Calu3 (cell line): ENCODE measurements at regions not wholly inside any gene's neighbourhood (a gene's known extent, or its start where the extent isn't known, plus 50 kb on each side); places are given as distances from the start of the nearest gene placed in this dataset.

Experiments
- BruUV-seq: library from RNA; stranded (reverse); fragments of 400-500 nt; replicated peaks from 2 replicates; lab custom pipeline; 2021; lab: Mats Ljungman, UMichigan
- CTCF ChIA-PET: fragments of 300-600 bp; sonication (Branson Sonifier 250); formaldehyde crosslinking; loops from one replicate; lab custom pipeline; 2022; ENCODE audit warnings: antibody characterized with exemption; lab: Charles Lee
- DNase-seq: peaks from one replicate; pipeline ENCODE4 v3.0.0; 2022
- H3K27ac Mint-ChIP-seq: one replicate; pipeline ENCODE4 v1.8.0; 2022; ENCODE audit warnings: mixed read lengths; ENCODE audit not compliant: unreplicated experiment
- H3K27me3 Mint-ChIP-seq: one replicate; pipeline ENCODE4 v1.8.0; 2022; ENCODE audit warnings: mixed read lengths; ENCODE audit not compliant: unreplicated experiment
- H3K36me3 Mint-ChIP-seq: one replicate; pipeline ENCODE4 v1.8.0; 2022; ENCODE audit warnings: mild to moderate bottlenecking, moderate library complexity, mixed read lengths; ENCODE audit not compliant: insufficient read depth, unreplicated experiment
- H3K4me1 Mint-ChIP-seq: one replicate; pipeline ENCODE4 v1.8.0; 2022; ENCODE audit warnings: mild to moderate bottlenecking, low read depth, mixed read lengths; ENCODE audit not compliant: unreplicated experiment
- H3K4me3 Mint-ChIP-seq: one replicate; pipeline ENCODE4 v1.8.0; 2022; ENCODE audit warnings: mild to moderate bottlenecking, low read depth, moderate library complexity, mixed read lengths; ENCODE audit not compliant: unreplicated experiment
- H3K9me3 Mint-ChIP-seq: one replicate; pipeline ENCODE4 v1.8.0; 2022; ENCODE audit warnings: low read depth, mixed read lengths; ENCODE audit not compliant: unreplicated experiment
- CTCF ChIP-seq: fragments of 200-600 bp; IDR thresholded peaks from one replicate; pipeline ENCODE4 v1.8.0; 2022; ENCODE audit warnings: antibody characterized with exemption; ENCODE audit not compliant: unreplicated experiment
- intact Hi-C: fragments of 100-400 bp; cut with micrococcal nuclease; formaldehyde crosslinking; loops from one replicate; pipeline ENCODE4 v1.10.0; 2022; ENCODE audit not compliant: unreplicated experiment

- Mint-ChIP-seq H3K9me3 (peaks cover 15% of the 10 kb centered on the region), H3K27me3 (no peaks in the 10 kb centered on the region), H3K4me1 (no peaks in the 10 kb centered on the region), H3K36me3 (no peaks in the 10 kb centered on the region), H3K4me3 (no peak overlapping the region), H3K27ac (no peak overlapping the region)
- no TSS peak for BruUV-seq
- intact Hi-C loops, result no loop called here
- CTCF ChIA-PET, result no interaction called here
- DNase-seq, result no peak
- no peak for TF ChIP-seq CTCF
These were observed 257.5 kb downstream of the CDH11 start for GRCh38 chr16:64864232-64864809.

- DNase-seq, result no peak
- TF ChIP-seq CTCF, result no peak
- no peaks in the 10 kb centered on the region for H3K27me3 Mint-ChIP-seq
- intact Hi-C loops, result no loop called here
- no peak overlapping the region for H3K27ac Mint-ChIP-seq
- no peaks in the 10 kb centered on the region for H3K4me1 Mint-ChIP-seq
- no peaks in the 10 kb centered on the region for H3K36me3 Mint-ChIP-seq
- H3K4me3 Mint-ChIP-seq, result no peak overlapping the region
- no TSS peak for BruUV-seq
- CTCF ChIA-PET, result no interaction called here
- H3K9me3 Mint-ChIP-seq, result peaks cover 15% of the 10 kb centered on the region
These were observed 263.8 kb downstream of the CDH11 start for GRCh38 chr16:64858076-64858475.

- no peak for TF ChIP-seq CTCF
- H3K27me3 Mint-ChIP-seq, result no peaks in the 10 kb centered on the region
- no peaks in the 10 kb centered on the region for H3K36me3 Mint-ChIP-seq
- peaks cover 15% of the 10 kb centered on the region for H3K9me3 Mint-ChIP-seq
- H3K27ac Mint-ChIP-seq, result no peak overlapping the region
- CTCF ChIA-PET, result no interaction called here
- H3K4me3 Mint-ChIP-seq, result no peak overlapping the region
- DNase-seq, result no peak
- H3K4me1 Mint-ChIP-seq, result no peaks in the 10 kb centered on the region
- intact Hi-C loops, result no loop called here
- no TSS peak for BruUV-seq
These were observed 264.5 kb downstream of the CDH11 start for GRCh38 chr16:64857411-64857810.

- no peak overlapping the region for H3K4me3 Mint-ChIP-seq
- no peak for DNase-seq
- H3K9me3 Mint-ChIP-seq, result peaks cover 14% of the 10 kb centered on the region
- H3K27ac Mint-ChIP-seq, result no peak overlapping the region
- intact Hi-C loops, result no loop called here
- no peaks in the 10 kb centered on the region for H3K27me3 Mint-ChIP-seq
- no peaks in the 10 kb centered on the region for H3K4me1 Mint-ChIP-seq
- no TSS peak for BruUV-seq
- no peak for TF ChIP-seq CTCF
- H3K36me3 Mint-ChIP-seq, result no peaks in the 10 kb centered on the region
- CTCF ChIA-PET, result no interaction called here
These were observed 268.3 kb downstream of the CDH11 start for GRCh38 chr16:64853551-64853950.
